ENCODE measurements at regions not wholly inside any gene's neighbourhood (a gene's known extent, or its start where the extent isn't known, plus 50 kb on each side); places are given as distances from the start of the nearest gene placed in this dataset.

DNA sequence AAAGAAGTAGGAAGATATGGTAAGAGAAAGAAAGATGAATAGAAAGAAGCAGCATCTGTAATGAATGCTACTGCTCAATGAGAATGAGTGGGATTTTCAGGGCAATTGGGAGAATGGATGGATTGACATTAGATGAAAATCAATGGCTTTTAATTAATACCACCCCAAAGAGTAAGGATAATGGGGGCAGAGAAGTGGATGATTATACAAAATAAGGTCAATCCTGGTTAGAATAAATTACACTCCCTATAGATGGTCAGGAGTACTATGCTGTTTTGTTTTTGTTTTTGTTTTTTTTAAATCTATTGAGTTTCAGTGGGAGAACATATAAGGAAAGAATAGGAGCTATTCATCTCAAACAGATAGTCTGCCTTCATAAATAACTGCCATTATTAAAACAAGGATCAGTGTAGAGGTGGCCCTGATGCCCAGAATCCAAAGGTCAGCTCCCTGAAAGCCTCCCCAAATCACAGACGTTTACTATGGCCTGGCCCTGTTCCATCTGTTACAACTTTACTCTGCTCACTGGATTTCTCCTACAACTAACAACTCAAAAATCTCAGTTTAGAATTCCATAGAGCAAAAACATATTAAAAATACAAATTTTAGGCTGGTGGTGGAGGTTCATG lies 535.4 kb upstream of the NRSN1 start:
- TF ChIP-seq, protein P1, sequence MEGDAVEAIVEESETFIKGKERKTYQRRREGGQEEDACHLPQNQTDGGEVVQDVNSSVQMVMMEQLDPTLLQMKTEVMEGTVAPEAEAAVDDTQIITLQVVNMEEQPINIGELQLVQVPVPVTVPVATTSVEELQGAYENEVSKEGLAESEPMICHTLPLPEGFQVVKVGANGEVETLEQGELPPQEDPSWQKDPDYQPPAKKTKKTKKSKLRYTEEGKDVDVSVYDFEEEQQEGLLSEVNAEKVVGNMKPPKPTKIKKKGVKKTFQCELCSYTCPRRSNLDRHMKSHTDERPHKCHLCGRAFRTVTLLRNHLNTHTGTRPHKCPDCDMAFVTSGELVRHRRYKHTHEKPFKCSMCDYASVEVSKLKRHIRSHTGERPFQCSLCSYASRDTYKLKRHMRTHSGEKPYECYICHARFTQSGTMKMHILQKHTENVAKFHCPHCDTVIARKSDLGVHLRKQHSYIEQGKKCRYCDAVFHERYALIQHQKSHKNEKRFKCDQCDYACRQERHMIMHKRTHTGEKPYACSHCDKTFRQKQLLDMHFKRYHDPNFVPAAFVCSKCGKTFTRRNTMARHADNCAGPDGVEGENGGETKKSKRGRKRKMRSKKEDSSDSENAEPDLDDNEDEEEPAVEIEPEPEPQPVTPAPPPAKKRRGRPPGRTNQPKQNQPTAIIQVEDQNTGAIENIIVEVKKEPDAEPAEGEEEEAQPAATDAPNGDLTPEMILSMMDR (IDR thresholded peaks at IDR 0.05; ENCODE audit: borderline replicate concordance, insufficient read depth, low read depth, low read length): no peak
- no peak overlapping the region for H3K4me3 ChIP-seq (ENCODE audit: low read depth, low read length)

DNA sequence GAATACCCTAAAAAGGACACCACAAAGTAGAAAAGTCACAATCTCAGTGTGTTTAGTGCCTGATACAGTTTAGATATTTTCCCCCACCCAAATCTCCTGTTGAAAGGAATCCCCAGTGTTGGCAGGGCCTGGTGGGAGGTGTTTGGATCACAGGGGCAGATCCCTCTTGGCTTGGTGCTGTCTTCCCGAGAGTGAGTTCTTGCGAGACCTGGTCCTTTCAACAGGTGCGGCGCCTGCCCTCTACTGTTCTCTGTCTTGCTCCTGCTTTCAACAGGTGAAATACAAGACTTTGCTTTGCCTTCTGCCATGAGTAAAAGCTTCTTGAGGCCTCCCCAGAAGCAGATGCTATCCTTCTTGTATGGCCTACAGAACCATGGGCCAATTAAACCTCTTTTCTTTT lies 534.3 kb upstream of the NRSN1 start:
- TF ChIP-seq, protein P1 (IDR thresholded peaks at IDR 0.05; ENCODE audit: borderline replicate concordance, insufficient read depth, low read depth, low read length): no peak
- no peak overlapping the region for H3K4me3 ChIP-seq (ENCODE audit: low read depth, low read length)

DNA sequence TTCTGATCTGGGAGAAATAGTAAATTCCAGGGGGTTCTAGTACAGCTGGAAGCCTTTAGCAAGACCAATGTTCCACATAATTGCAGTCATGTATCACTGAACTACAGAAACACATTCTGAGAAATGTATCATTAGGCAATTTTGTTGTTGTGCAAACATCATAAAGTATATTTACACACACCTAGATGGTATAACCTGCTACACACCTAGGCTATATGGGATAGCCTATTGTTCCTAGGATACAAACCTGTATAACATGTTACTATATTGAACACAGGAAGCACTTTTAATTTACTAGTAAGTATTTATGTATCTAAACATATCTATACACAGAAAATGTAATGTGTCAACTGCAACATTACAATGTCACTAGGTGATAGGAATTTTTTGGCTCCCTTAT lies 525.9 kb upstream of the NRSN1 start:
- H3K4me3 ChIP-seq (ENCODE audit: low read depth, low read length): no peak overlapping the region
- TF ChIP-seq, protein P1 (IDR thresholded peaks at IDR 0.05; ENCODE audit: borderline replicate concordance, insufficient read depth, low read depth, low read length): no peak

DNA sequence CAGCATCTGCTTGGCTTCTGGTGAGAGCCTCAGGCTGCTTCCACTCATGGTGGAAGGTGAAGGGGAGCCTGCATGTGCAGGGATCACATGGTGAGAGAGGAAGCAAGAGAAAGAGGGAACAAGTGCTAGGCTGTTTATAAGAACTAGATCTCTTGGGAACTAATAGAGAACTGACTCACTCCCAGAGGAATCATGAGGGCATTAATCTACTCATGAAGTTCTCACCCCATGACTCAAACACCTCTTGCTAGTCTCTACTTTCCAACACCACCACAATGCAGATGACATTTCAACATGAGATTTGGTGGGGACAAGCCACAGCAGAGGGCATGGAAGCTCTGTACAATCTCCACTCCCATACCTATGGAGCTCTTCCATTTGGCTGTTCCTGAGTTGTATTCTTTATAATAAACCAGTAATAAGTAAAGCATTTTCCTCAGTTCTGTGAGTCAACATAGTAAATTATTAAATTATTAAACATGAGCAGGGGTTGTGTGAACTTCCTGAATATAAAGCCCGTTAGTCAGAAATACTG lies 524.1 kb upstream of the NRSN1 start:
- TF ChIP-seq, protein P1 (IDR thresholded peaks at IDR 0.05; ENCODE audit: borderline replicate concordance, insufficient read depth, low read depth, low read length): no peak
- H3K4me3 ChIP-seq (ENCODE audit: low read depth, low read length): no peak overlapping the region

DNA sequence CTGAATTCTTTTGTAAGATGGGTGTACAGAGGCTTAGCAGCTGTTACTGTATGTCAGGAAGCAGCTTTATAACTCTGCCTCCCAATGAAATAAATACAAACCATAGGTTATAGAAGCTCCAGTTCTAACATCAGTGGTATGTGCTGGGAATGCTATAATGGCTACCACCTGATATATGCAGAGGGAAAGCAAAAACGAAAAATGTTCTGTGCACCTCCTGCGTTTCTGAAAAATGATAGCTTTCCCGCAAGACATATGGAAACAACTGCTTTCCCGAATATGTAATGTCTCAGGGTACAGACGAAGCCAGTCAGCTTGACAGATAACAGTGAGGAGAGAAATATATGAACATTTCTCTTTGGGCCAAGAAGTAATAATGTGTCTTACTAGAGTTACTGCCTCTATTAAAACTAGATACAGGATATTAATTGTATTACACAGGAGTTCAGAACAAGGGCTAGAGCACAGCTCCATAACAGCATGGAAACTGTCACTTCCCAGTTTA lies 517.0 kb upstream of the NRSN1 start:
- H3K4me3 ChIP-seq (ENCODE audit: low read depth, low read length): no peak overlapping the region
- TF ChIP-seq, protein P1 (IDR thresholded peaks at IDR 0.05; ENCODE audit: borderline replicate concordance, insufficient read depth, low read depth, low read length): no peak

DNA sequence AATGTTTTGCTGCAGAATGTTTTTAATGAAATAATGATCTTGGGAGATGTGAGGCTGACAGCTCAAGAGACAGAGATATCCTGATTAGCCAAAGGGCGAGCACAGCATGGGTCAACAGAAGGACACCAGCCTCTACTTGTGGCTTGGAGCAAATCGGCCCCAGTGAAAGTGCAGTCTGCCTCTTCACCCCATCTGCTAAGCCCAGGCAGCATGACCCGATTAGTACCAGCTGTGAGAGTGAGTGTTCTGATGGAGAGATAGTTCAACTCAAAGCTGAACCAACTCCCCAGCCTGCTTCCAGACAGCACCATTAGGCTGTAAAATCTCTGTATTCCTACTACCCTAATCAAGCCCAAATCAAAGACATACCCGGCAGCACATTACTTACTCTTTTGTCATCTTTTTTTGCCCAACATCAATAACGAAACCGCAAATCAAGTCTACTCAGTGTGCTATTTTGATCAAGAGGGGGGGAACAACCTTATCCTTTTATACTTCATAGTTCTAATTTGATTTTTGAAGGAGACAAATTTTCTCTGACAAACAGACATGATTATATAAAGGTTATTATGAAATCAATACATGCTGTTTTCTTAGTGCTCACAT lies 514.1 kb upstream of the NRSN1 start:
- TF ChIP-seq, protein P1 (IDR thresholded peaks at IDR 0.05; ENCODE audit: borderline replicate concordance, insufficient read depth, low read depth, low read length): no peak
- H3K4me3 ChIP-seq (ENCODE audit: low read depth, low read length): no peak overlapping the region

DNA sequence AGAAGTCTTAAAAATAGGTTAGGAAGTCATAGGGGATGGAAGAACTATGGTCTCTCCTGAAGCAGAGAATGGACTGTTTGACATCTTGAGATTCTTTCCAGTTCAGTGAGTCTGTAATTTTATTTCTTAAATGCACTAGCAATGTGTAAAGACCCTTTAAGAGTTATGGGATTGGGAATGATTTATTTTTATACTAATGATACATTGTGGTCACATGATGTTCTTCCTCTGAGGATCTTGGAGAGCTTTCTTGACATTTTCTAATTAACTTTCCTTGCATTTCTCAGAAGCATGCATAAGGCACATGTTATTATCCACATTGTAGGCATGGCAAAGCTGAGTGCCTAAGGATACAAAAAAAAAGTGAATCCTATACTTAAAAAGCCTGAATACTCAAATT lies 507.6 kb upstream of the NRSN1 start:
- no peak overlapping the region for H3K4me3 ChIP-seq (ENCODE audit: low read depth, low read length)
- TF ChIP-seq, protein P1 (IDR thresholded peaks at IDR 0.05; ENCODE audit: borderline replicate concordance, insufficient read depth, low read depth, low read length): no peak

All from GM12875 (cell line).